Islet of Langerhans (tissue), 1 donor: ENCODE measurements at regions not wholly inside any gene's neighbourhood (a gene's known extent, or its start where the extent isn't known, plus 50 kb on each side); places are given as distances from the start of the nearest gene placed in this dataset.

Source experiments
- FAIRE-seq: peaks from one replicate; lab custom pipeline; 2011; peaks lifted over from hg19 to GRCh38; lab: Jason Lieb, UNC

DNA sequence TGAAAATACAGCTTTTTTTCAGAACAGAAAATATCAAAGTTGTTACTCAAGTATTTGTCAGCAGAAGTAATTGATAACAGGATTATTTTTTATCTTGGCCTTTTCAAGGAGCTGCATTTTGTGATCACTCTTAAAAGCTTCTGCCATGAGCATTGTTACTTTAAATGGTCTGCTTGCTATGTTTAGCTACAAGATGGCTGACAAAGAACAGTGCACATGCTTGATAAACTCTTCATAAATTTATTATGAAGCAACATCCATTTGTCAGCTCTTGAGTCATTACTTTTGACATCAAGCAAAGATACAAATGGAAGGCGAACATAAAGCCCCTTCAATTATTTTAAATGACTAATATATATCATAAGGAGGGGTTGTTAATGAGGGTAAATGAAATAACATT, 205.4 kb upstream of the RPS6KA3 start:
- no peak for FAIRE-seq

DNA sequence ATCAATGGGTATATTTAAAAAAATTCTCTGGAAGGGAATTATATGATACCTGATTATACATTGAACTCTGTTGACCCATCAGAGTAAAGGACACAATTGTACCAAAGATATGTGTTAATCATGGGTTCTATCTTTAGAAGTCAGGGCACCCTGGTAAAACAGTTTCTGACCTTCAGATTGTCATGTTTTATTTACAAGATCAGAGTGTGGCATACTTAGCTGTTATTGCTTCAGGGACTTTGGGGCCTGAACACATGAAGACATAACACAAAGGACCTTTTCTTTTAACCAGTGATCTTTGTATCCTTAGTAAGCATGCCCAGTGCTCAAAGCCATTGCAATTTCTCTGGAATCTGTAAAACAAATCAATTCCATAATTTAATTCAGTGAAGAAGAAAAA, 204.8 kb upstream of the RPS6KA3 start:
- no peak for FAIRE-seq

GRCh38 chrX:20463296-20464075, 196.8 kb upstream of the RPS6KA3 start:
- no peak for FAIRE-seq

GRCh38 chrX:20461576-20461975, 194.9 kb upstream of the RPS6KA3 start:
- FAIRE-seq, result peak; percentile 94

- no peak for FAIRE-seq
Observed at GRCh38 chrX:20461002-20461401, 194.3 kb upstream of the RPS6KA3 start.

GRCh38 chrX:20459410-20460350, 193.0 kb upstream of the RPS6KA3 start:
- no peak for FAIRE-seq

DNA sequence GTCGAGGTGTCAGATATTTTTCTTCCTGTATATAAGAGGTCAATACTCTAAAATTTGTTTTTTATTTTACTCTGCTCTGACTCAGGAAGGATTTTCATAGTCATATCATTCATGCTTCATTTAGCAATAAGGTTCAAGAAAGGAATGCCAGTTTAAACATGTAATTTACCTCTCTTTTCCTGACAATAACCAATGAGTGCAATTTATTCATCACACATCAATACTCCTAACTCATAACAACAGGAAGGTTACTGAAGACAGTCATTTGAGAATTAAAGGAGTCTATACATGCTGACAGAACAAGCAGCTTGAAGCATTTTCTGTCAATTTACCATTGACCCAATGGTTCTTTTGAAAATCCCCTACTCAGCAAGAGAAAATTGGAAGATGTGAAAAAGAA, 190.3 kb upstream of the RPS6KA3 start:
- peak; percentile 64 for FAIRE-seq

- no peak for FAIRE-seq
Observed at GRCh38 chrX:20455001-20455400, 188.3 kb upstream of the RPS6KA3 start.

- no peak for FAIRE-seq
Observed at GRCh38 chrX:20454117-20454516, 187.4 kb upstream of the RPS6KA3 start.

DNA sequence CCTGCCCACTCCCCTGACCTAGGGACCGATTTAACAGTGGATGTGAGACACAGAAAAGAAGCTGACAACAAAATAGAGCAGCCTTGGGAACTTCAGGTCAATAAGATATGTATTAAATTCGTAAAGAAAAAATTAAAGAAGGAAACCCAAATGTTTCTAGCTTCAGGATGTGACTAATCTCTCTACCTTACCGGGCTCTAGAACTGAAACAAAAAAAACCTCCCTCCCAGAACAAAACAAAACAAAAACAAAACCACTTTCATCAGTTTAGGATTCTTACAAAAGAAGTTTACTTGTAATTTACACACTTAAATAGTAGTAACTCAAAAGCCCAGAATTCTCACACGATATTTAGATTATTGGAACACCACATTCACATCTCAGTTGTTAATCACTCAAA, 185.8 kb upstream of the RPS6KA3 start:
- FAIRE-seq, result no peak

GRCh38 chrX:20451929-20452328, 185.2 kb upstream of the RPS6KA3 start:
- FAIRE-seq, result peak; percentile 17

- FAIRE-seq, result no peak
Observed at GRCh38 chrX:20445109-20445508, 178.4 kb upstream of the RPS6KA3 start.

GRCh38 chrX:20442597-20442996, 175.9 kb upstream of the RPS6KA3 start:
- peak; percentile 95 for FAIRE-seq

GRCh38 chrX:20441123-20441522, 174.4 kb upstream of the RPS6KA3 start:
- no peak for FAIRE-seq

DNA sequence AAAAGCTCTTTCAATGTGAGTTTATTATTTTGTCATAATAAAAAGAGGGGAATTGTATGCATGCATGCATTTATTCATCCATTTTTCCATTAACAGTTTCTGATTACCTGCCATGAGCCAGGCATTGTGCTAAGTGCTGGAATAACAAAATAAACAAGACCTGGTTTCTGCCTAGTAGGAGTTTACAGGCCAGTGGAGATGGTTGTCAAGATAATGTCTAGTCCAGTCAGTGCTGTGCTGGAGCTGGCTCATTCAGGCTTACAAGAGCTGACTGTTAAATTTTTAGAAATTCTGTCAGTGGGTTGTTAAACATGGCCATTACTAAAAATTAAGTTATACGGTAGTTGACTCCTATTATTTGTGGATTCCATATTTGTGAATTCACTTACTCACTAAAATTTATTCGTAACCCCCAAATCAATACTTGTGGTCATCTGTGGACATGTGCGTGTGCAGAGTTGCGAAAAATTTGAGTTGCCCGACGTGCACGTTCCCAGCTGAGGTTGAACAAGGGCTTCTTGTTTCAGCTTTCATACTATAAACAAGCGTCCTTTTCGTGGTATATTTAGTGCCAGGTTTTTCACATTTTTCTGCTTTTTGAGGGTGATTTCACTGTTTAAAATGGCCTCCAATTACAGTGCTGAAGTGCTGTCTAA, 172.3 kb upstream of the RPS6KA3 start:
- peak; percentile 99 for FAIRE-seq

DNA sequence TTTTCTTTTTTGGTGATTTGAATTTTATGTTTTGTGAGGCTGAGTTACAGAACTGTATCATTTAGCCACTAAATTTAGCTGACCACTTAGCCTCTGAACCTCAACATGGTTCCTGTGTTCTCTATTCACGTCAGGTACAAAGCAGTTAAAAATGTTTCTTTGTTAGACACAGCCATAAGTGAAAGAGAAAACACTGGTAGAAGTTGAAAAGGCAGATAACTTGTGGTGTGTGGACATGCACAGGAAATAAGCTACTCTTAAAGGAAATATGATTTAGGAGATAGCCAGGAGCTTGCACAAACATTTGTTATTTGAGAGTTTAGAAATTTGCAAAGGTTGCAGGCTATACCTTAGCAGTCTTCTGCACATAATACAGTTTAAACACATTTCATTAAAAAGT, 171.0 kb upstream of the RPS6KA3 start:
- no peak for FAIRE-seq

DNA sequence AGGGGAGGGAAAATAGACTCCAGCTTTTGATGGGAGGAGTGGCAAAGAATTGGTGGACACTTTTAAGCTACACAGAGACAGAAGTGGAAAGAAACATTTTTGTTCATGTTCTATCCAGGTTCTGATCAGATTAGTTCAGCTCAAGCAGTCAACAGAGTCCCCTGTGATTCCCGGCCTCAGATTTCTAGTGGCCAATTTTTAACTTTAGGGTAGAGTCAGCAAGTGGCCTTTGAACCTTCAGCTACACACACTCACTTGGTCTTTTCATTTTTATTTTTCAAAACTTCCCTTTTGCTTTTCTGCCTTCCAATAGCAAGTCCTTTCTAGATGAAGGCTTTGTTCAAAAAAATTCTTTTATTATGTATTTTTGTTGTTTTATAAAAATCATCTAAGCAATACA, 169.2 kb upstream of the RPS6KA3 start:
- no peak for FAIRE-seq

- FAIRE-seq, result no peak
Observed at GRCh38 chrX:20434986-20435385, 168.3 kb upstream of the RPS6KA3 start.

DNA sequence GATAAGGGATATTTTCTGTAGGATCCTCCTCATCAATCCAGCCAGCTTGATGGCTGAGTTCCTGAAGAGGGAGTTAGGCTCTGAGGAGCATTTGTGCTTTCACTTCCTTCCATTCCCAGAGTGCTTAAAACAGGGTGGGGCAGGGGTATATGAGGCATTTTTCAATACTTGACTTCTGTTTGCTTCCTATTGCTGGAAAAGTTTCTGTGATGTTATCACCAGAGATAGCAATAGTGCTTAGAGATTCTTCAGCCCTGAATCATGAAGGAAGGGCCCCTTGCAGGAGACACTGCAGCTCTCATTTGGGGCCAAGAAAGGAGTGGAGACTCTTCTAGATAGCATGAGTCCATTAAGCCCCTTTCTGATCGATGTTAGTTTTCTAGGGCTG, 166.7 kb upstream of the RPS6KA3 start:
- no peak for FAIRE-seq

- FAIRE-seq, result no peak
Observed at GRCh38 chrX:20432746-20433387, 166.2 kb upstream of the RPS6KA3 start.

- no peak for FAIRE-seq
Observed at GRCh38 chrX:20432048-20432447, 165.3 kb upstream of the RPS6KA3 start.

DNA sequence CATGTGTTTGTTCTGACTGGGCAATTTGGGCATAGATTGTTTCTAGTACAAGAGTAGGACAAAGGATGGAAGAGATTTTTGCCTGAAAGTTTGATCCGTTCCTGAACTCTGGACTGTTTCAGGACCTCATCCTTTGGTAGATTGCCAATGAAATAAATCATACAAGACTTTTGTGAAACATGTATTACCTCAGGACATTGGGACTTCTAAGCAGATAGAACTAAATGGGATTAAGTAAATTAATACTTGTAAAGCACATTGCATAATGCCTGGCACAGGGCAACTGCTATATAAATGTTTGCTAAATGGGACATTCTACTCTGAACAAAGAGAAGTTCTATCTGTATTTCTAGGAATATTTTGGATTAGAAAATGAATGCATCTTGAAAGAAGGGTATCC, 164.8 kb upstream of the RPS6KA3 start:
- FAIRE-seq, result no peak
